Fibroblast of the aortic adventitia (primary cell): ENCODE measurements at regions not wholly inside any gene's neighbourhood (a gene's known extent, or its start where the extent isn't known, plus 50 kb on each side); places are given as distances from the start of the nearest gene placed in this dataset.

ENCODE experiments used
- DNase-seq: peaks from one replicate; pipeline ENCODE4 v3.0.0-alpha.2; 2010; ENCODE audit warnings: low read depth
- H3K4me3 ChIP-seq: 2 replicates; pipeline ENCODE4 v1.5.1; 2011; ENCODE audit warnings: low read depth, mild to moderate bottlenecking, control low read depth, low read length, moderate library complexity
- CTCF ChIP-seq: IDR thresholded peaks from 2 replicates; pipeline ENCODE4 v1.5.1; 2011; ENCODE audit warnings: mild to moderate bottlenecking, low read length, control low read depth, inconsistent platforms; ENCODE audit not compliant: insufficient read depth

- no peak overlapping the region for H3K4me3 ChIP-seq
- DNase-seq, result no peak
- TF ChIP-seq CTCF, result no peak
Measured at GRCh38 chr10:78863140-78863905, 205.4 kb upstream of the ZMIZ1 start.

- no peak for DNase-seq
- H3K4me3 ChIP-seq, result no peak overlapping the region
- no peak for TF ChIP-seq CTCF
Measured at GRCh38 chr10:78863906-78864239, 204.9 kb upstream of the ZMIZ1 start.

- DNase-seq, result no peak
- no peak overlapping the region for H3K4me3 ChIP-seq
- no peak for TF ChIP-seq CTCF
Measured at GRCh38 chr10:78864761-78865537, 203.8 kb upstream of the ZMIZ1 start.

- DNase-seq, result peak; percentile 72
- H3K4me3 ChIP-seq, result no peak overlapping the region
Measured at GRCh38 chr10:78865538-78865875, 203.3 kb upstream of the ZMIZ1 start.

GRCh38 chr10:78865931-78866717 is 202.6 kb upstream of the ZMIZ1 start:
- no peak for DNase-seq
- TF ChIP-seq CTCF, result no peak
- no peak overlapping the region for H3K4me3 ChIP-seq

More at GRCh38 chr10:78865538-78865875, 203.3 kb upstream of the ZMIZ1 start:
- no peak for TF ChIP-seq CTCF

- no peak overlapping the region for H3K4me3 ChIP-seq
- no peak for DNase-seq
- no peak for TF ChIP-seq CTCF
Measured at GRCh38 chr10:78866731-78867554, 201.8 kb upstream of the ZMIZ1 start.
